T1000 (cell line): ENCODE measurements at regions not wholly inside any gene's neighbourhood (a gene's known extent, or its start where the extent isn't known, plus 50 kb on each side); places are given as distances from the start of the nearest gene placed in this dataset.

ENCODE experiments used
- DNase-seq: peaks from one replicate; lab custom pipeline; 2025; ENCODE audit warnings: mixed read lengths; lab: John Stamatoyannopoulos, UW

DNA sequence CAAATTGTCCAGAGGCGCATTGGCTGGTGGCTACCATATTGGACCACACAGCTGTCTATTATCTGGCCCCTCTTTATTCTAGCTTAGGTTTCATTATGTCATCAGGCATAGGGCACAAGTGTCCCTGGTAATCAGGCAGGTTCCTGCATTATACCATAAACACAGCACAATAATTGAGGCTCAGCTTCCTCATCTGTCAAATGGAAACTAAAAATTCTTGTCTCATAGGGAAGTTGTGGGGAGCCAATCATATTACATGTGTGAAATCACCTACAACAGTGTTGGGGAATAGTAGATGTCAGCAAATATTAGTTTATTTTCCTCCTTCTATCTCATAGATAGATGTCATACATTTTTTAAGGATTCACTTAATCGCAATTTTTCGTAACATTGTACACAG, 231.0 kb upstream of the SORL1-AS1 start:
- DNase-seq: no peak
